ENCODE measurements at regions not wholly inside any gene's neighbourhood (a gene's known extent, or its start where the extent isn't known, plus 50 kb on each side); places are given as distances from the start of the nearest gene placed in this dataset.

GRCh38 chr4:30601070-30601865 is 118.9 kb upstream of the PCDH7 start:
- TF ChIP-seq, protein P1, sequence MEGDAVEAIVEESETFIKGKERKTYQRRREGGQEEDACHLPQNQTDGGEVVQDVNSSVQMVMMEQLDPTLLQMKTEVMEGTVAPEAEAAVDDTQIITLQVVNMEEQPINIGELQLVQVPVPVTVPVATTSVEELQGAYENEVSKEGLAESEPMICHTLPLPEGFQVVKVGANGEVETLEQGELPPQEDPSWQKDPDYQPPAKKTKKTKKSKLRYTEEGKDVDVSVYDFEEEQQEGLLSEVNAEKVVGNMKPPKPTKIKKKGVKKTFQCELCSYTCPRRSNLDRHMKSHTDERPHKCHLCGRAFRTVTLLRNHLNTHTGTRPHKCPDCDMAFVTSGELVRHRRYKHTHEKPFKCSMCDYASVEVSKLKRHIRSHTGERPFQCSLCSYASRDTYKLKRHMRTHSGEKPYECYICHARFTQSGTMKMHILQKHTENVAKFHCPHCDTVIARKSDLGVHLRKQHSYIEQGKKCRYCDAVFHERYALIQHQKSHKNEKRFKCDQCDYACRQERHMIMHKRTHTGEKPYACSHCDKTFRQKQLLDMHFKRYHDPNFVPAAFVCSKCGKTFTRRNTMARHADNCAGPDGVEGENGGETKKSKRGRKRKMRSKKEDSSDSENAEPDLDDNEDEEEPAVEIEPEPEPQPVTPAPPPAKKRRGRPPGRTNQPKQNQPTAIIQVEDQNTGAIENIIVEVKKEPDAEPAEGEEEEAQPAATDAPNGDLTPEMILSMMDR (IDR thresholded peaks at IDR 0.05) = no peak
- TF ChIP-seq POLR2AphosphoS5 (IDR thresholded peaks at IDR 0.05) (no peak), EP300 (IDR thresholded peaks at IDR 0.05) (no peak)
